K562 (cell line): ENCODE measurements at regions not wholly inside any gene's neighbourhood (a gene's known extent, or its start where the extent isn't known, plus 50 kb on each side); places are given as distances from the start of the nearest gene placed in this dataset.

ENCODE experiments used
- ATAC-seq: fragments of 200-7000 bp; cut with Tn5 transposase; 3 replicates; pipeline ENCODE4 v1.9.1; 2020; ENCODE audit warnings: moderate library complexity
- BruUV-seq: library from RNA; stranded (reverse); fragments of 400-500 nt; replicated peaks from 2 replicates; lab custom pipeline; 2021; lab: Mats Ljungman, UMichigan
- CTCF ChIA-PET: fragments of 300-600 bp; formaldehyde crosslinking; extraction: SDS; loops from one replicate; lab custom pipeline; 2021; ENCODE audit warnings: low intra/inter-chr PET ratio; lab: Yijun Ruan, JAX
- POLR2A ChIA-PET: fragments of 300-600, 350-650 bp; sonication (Branson Sonifier 250); formaldehyde crosslinking; extraction: SDS; loops from one replicate; lab custom pipeline; 2021; ENCODE audit warnings: antibody characterized with exemption, inconsistent platforms; lab: Yijun Ruan, JAX
- DNase-seq, 4 experiments: peaks; one replicate each; pipeline versions ENCODE4 v3.0.0 to v3.0.0-alpha.2; 2011 to 2018; ENCODE audit warnings: low spot score in 3 of 4, mixed read lengths in 3 of 4; ENCODE audit errors: extremely low read depth in 1 of 4
- FAIRE-seq: peaks from 2 replicates; lab custom pipeline; 2011; peaks lifted over from hg19 to GRCh38; lab: Jason Lieb, UNC
- H2AFZ ChIP-seq: 2 replicates; pipeline ENCODE4 v1.6.0; 2011; ENCODE audit warnings: low read depth, low read length, control low read depth, inconsistent platforms
- H3K27ac ChIP-seq: fragments of 200-600 bp; 3 replicates; pipeline ENCODE4 v1.8.0; 2011; ENCODE audit warnings: low read depth, mild to moderate bottlenecking, control low read depth, inconsistent platforms, low read length, moderate library complexity, mixed read lengths; ENCODE audit errors: extremely low read depth
- H3K27me3 ChIP-seq, 2 experiments: fragments of 300-600 bp in 1 of 2; 2 replicates in 1 of 2; 3 replicates in 1 of 2; pipeline versions ENCODE4 v1.6.0 to v1.8.0; 2011; ENCODE audit warnings: inconsistent platforms in 2 of 2, low read length in 2 of 2, mild to moderate bottlenecking in 1 of 2, mixed read lengths in 1 of 2, moderate library complexity in 1 of 2; ENCODE audit not compliant: control insufficient read depth in 2 of 2, insufficient read depth in 2 of 2
- H3K36me3 ChIP-seq: fragments of 300-600 bp; 3 replicates; pipeline ENCODE4 v1.8.0; 2011; ENCODE audit warnings: mild to moderate bottlenecking, low read length, inconsistent platforms; ENCODE audit not compliant: control insufficient read depth, insufficient read depth
- H3K4me1 ChIP-seq, 2 experiments: fragments of 200-600 bp in 1 of 2; replicated peaks in 1 of 2; 2 replicates in 1 of 2; 3 replicates in 1 of 2; pipeline versions ENCODE4 v1.5.1 to v1.8.0; 2011; ENCODE audit warnings: inconsistent platforms in 2 of 2, low read length in 2 of 2, mild to moderate bottlenecking in 1 of 2, mixed read lengths in 1 of 2, moderate library complexity in 1 of 2; ENCODE audit not compliant: control insufficient read depth in 2 of 2, insufficient read depth in 2 of 2
- H3K4me2 ChIP-seq: 2 replicates; pipeline ENCODE4 v1.6.1; 2011; ENCODE audit warnings: low read length, control low read depth, inconsistent platforms, mixed read lengths; ENCODE audit not compliant: insufficient read depth
- H3K4me3 ChIP-seq: fragments of 200-600 bp; sonication (generic), shearing (Covaris generic); 2 replicates; pipeline ENCODE4 v1.5.1; 2016; ENCODE audit warnings: control low read depth, inconsistent platforms
- H3K79me2 ChIP-seq: fragments of 200-600 bp; 3 replicates; pipeline ENCODE4 v1.8.0; 2011; ENCODE audit warnings: low read length, inconsistent platforms; ENCODE audit not compliant: control insufficient read depth, insufficient read depth
- H3K9ac ChIP-seq, 2 experiments: 2 replicates each; pipeline versions ENCODE4 v1.6.0 to v1.6.1; 2011; ENCODE audit warnings: low read depth in 2 of 2, low read length in 2 of 2, control low read depth in 1 of 2, inconsistent platforms in 1 of 2, mild to moderate bottlenecking in 1 of 2, mixed read lengths in 1 of 2; ENCODE audit not compliant: insufficient read depth in 1 of 2
- H3K9me1 ChIP-seq: one replicate; pipeline ENCODE4 v1.6.0; 2011; ENCODE audit warnings: inconsistent platforms, mild to moderate bottlenecking, low read length, moderate library complexity; ENCODE audit not compliant: control insufficient read depth, insufficient read depth
- H3K9me3 ChIP-seq: replicated peaks from 2 replicates; pipeline ENCODE4 v1.5.1; 2011; ENCODE audit warnings: low read depth, low read length, inconsistent platforms; ENCODE audit not compliant: control insufficient read depth, insufficient read depth
- H4K20me1 ChIP-seq: replicated peaks from 2 replicates; pipeline ENCODE4 v1.6.1; 2011; ENCODE audit warnings: low read length, inconsistent platforms, mixed read lengths; ENCODE audit not compliant: control insufficient read depth, insufficient read depth
- CHCHD3 ChIP-seq: fragments of 250-450 bp; sonication (Bioruptor Pico); IDR thresholded peaks from 2 replicates; pipeline ENCODE4 v2.1.2; 2022; ENCODE audit warnings: mild to moderate bottlenecking
- CHD4 ChIP-seq: fragments of 200-600 bp; sonication (generic); IDR thresholded peaks from 3 replicates; pipeline ENCODE4 v1.6.1; 2012; ENCODE audit warnings: low read depth, mild to moderate bottlenecking, mixed read lengths, low read length, inconsistent platforms; ENCODE audit not compliant: insufficient read depth, insufficient replicate concordance, poor library complexity, severe bottlenecking
- CSDE1 ChIP-seq, 2 experiments: fragments of 450-650 bp; IDR thresholded peaks; 2 replicates each; pipeline ENCODE4 v1.6.1; 2016; ENCODE audit warnings: mild to moderate bottlenecking in 1 of 2
- DIDO1 ChIP-seq: fragments of 450-650 bp; IDR thresholded peaks from 2 replicates; pipeline ENCODE4 v1.6.1; 2016; ENCODE audit warnings: low read depth, missing biosample characterization, missing genetic modification characterization
- HCFC1 ChIP-seq: IDR thresholded peaks from 2 replicates; pipeline ENCODE4 v1.6.1; 2012; ENCODE audit warnings: low read depth, low read length, improper control_type of control experiment
- HIVEP1 ChIP-seq: fragments of 250-450 bp; sonication (Bioruptor Pico); IDR thresholded peaks from 2 replicates; pipeline ENCODE4 v1.4.0; 2020; ENCODE audit warnings: mild to moderate bottlenecking
- KHSRP ChIP-seq: fragments of 450-650 bp; IDR thresholded peaks from 2 replicates; pipeline ENCODE4 v1.6.1; 2017
- MIER1 ChIP-seq: fragments of 450-650 bp; IDR thresholded peaks from 2 replicates; pipeline ENCODE4 v1.6.1; 2016; ENCODE audit warnings: antibody characterized with exemption, mild to moderate bottlenecking, low read depth
- PHF21A ChIP-seq: fragments of 450-650 bp; IDR thresholded peaks from 2 replicates; pipeline ENCODE4 v1.6.1; 2017; ENCODE audit warnings: low read depth, borderline replicate concordance
- POLR3G ChIP-seq: IDR thresholded peaks from 2 replicates; pipeline ENCODE4 v1.6.1; 2011; ENCODE audit not compliant: insufficient read length, insufficient replicate concordance; ENCODE audit errors: extremely low read depth
- ZBED1 ChIP-seq: IDR thresholded peaks from 2 replicates; pipeline ENCODE4 v1.6.1; 2014
- ZEB2 ChIP-seq: fragments of 450-650 bp; IDR thresholded peaks from 2 replicates; pipeline ENCODE4 v1.6.1; 2016
- ZNF12 ChIP-seq: sonication (generic); formaldehyde crosslinking; IDR thresholded peaks from 2 replicates; pipeline ENCODE4 v1.4.0; 2020; ENCODE audit warnings: mild to moderate bottlenecking, missing genetic modification reagents
- ZNF140 ChIP-seq: fragments of 250-450 bp; sonication (Bioruptor Pico); IDR thresholded peaks from 2 replicates; pipeline ENCODE4 v1.8.0; 2021; ENCODE audit warnings: moderate library complexity, mild to moderate bottlenecking, inconsistent platforms
- ZNF384 ChIP-seq: IDR thresholded peaks from 2 replicates; pipeline ENCODE4 v1.6.1; 2012; ENCODE audit warnings: low read depth, low read length, improper control_type of control experiment
- WGBS: fragments of 100-300 bp; shearing (Covaris generic); methylation state at CpG from one replicate; pipeline ENCODE4 v1.1.6; 2016; ENCODE audit warnings: low coverage, mixed read lengths; ENCODE audit not compliant: insufficient coverage; ENCODE audit errors: missing lambda C conversion rate; 5-methylcytosine and 5-hydroxymethylcytosine counted together
- in situ Hi-C: fragments of 300-500 bp; cut with MboI; formaldehyde crosslinking; loops from 4 replicates; pipeline ENCODE4 v1.15.0; 2018; ENCODE audit warnings: inconsistent platforms, mixed read lengths
- intact Hi-C: fragments of 100-400 bp; cut with micrococcal nuclease; formaldehyde crosslinking; loops from 2 replicates; pipeline ENCODE4 v1.14.2; 2022

- H3K4me3 ChIP-seq, result no peak overlapping the region
- TF ChIP-seq MIER1 (no peak), KHSRP (no peak), HCFC1 (no peak), PHF21A (no peak), ZNF384 (no peak), HIVEP1 (CRISPR knock-in tag) (no peak), ZNF12 (CRISPR knock-in tag) (no peak), ZEB2 (no peak), POLR3G (no peak)
- TF ChIP-seq, all 486 proteins: peak for 0
- in situ Hi-C loops (loop anchor here (25.0 kb wide), 1 partner anchor 594 kb away; no protein-coding TSS in a partner anchor), intact Hi-C loops (no loop called here)
- H3K9me3 ChIP-seq, result no peaks in the 10 kb centered on the region
- H3K27ac ChIP-seq, result no peak overlapping the region
- no peak overlapping the region for H3K4me2 ChIP-seq
- no peaks in the 10 kb centered on the region for H3K9me1 ChIP-seq
- FAIRE-seq, result no peak
- ATAC-seq, result no peak
- H3K36me3 ChIP-seq, result no peaks in the 10 kb centered on the region
- H2AFZ ChIP-seq, result no peak overlapping the region
- H3K79me2 ChIP-seq, result no peaks in the 10 kb centered on the region
- no peak overlapping the region for H3K9ac ChIP-seq
- 0% methylated on average over 1 of the region's 1 CpG for WGBS
- no peak for DNase-seq
- H3K27me3 ChIP-seq, result no peaks in the 10 kb centered on the region
- BruUV-seq, result no TSS peak
- no peaks in the 10 kb centered on the region for H4K20me1 ChIP-seq
- ChIA-PET CTCF (no interaction called here), POLR2A (no interaction called here)
- no peaks in the 10 kb centered on the region for H3K4me1 ChIP-seq
Measured at GRCh38 chr13:73406454-73406853, 347.6 kb downstream of the KLF5 start.

GRCh38 chr13:73404581-73404980 is 345.8 kb downstream of the KLF5 start:
- Histone ChIP-seq H4K20me1 (no peaks in the 10 kb centered on the region), H3K4me3 (no peak overlapping the region), H3K4me2 (no peak overlapping the region), H3K27ac (no peak overlapping the region), H3K36me3 (no peaks in the 10 kb centered on the region), H3K9me1 (no peaks in the 10 kb centered on the region), H3K9me3 (no peaks in the 10 kb centered on the region), H3K4me1 (no peaks in the 10 kb centered on the region), H3K79me2 (no peaks in the 10 kb centered on the region), H2AFZ (no peak overlapping the region), H3K9ac (no peak overlapping the region), H3K27me3 (no peaks in the 10 kb centered on the region)
- no peak for FAIRE-seq
- ChIA-PET POLR2A (no interaction called here), CTCF (no interaction called here)
- intact Hi-C loops, result no loop called here
- 0% methylated on average over 2 of the region's 2 CpGs for WGBS
- no peak for ATAC-seq
- BruUV-seq, result no TSS peak
- in situ Hi-C loops, result loop anchor here (25.0 kb wide), 1 partner anchor 592 kb away; no protein-coding TSS in a partner anchor
- TF ChIP-seq CHCHD3 (CRISPR knock-in tag) (no peak), ZBED1 (no peak), CHD4 (no peak), CSDE1 (IDR thresholded peaks at IDR 0.05) (no peak), MIER1 (no peak), ZNF140 (no peak), DIDO1 (tag) (no peak)
- no peak for DNase-seq
